HepG2 (cell line): ENCODE measurements at regions not wholly inside any gene's neighbourhood (a gene's known extent, or its start where the extent isn't known, plus 50 kb on each side); places are given as distances from the start of the nearest gene placed in this dataset.
A peak's percentile ranks its signal among the peaks of the same experiment; 100 is the strongest.

Experiments
- ATAC-seq: fragments of 200-7000 bp; cut with Tn5 transposase; 3 replicates; pipeline ENCODE4 v1.9.1; 2020; ENCODE audit warnings: mild to moderate bottlenecking, moderate library complexity
- BruUV-seq: library from RNA; stranded (reverse); fragments of 400-500 nt; replicated peaks from 2 replicates; lab custom pipeline; 2021; lab: Mats Ljungman, UMichigan
- CTCF ChIA-PET: fragments of 300-600 bp; formaldehyde crosslinking; extraction: SDS; loops from one replicate; lab custom pipeline; 2021; ENCODE audit warnings: low total read pairs, inconsistent platforms, low intra/inter-chr PET ratio; lab: Yijun Ruan, JAX
- POLR2A ChIA-PET: fragments of 350-600 bp; sonication (Branson Sonifier 250); formaldehyde crosslinking; loops from one replicate; lab custom pipeline; 2020; ENCODE audit warnings: antibody characterized with exemption, inconsistent platforms; lab: Yijun Ruan, JAX
- DNase-seq: peaks from one replicate; pipeline ENCODE4 v3.0.0-alpha.2; 2015; ENCODE audit warnings: low spot score
- FAIRE-seq: peaks from 3 replicates; lab custom pipeline; 2011; peaks lifted over from hg19 to GRCh38; lab: Jason Lieb, UNC
- H2AFZ ChIP-seq: one replicate; pipeline ENCODE4 v1.6.1; 2011; ENCODE audit warnings: low read length, inconsistent platforms
- H3K27ac ChIP-seq: fragments of 300-600 bp; 3 replicates; pipeline ENCODE4 v1.8.0; 2011; ENCODE audit warnings: mixed run types, mild to moderate bottlenecking, mixed read lengths, low read length, inconsistent platforms; ENCODE audit not compliant: insufficient read depth; ENCODE audit errors: extremely low read length
- H3K27me3 ChIP-seq, 2 experiments: fragments of 200-600 bp in 1 of 2; 2 replicates in 1 of 2; 3 replicates in 1 of 2; pipeline versions ENCODE4 v1.6.0 to v1.8.0; 2011; ENCODE audit warnings: low read length in 2 of 2, mild to moderate bottlenecking in 2 of 2, moderate library complexity in 2 of 2, inconsistent platforms in 1 of 2; ENCODE audit not compliant: insufficient read depth in 2 of 2, control insufficient read depth in 1 of 2
- H3K36me3 ChIP-seq, 2 experiments: fragments of 200-600 bp in 1 of 2; replicated peaks in 1 of 2; 2 replicates in 1 of 2; 3 replicates in 1 of 2; pipeline versions ENCODE4 v1.5.1 to v1.8.0; 2011; ENCODE audit warnings: low read length in 2 of 2, inconsistent platforms in 1 of 2; ENCODE audit not compliant: insufficient read depth in 2 of 2, control insufficient read depth in 1 of 2
- H3K4me1 ChIP-seq: 2 replicates; pipeline ENCODE4 v1.5.1; 2012; ENCODE audit warnings: low read length, inconsistent platforms; ENCODE audit not compliant: insufficient read depth
- H3K4me2 ChIP-seq: 2 replicates; pipeline ENCODE4 v1.6.0; 2011; ENCODE audit warnings: low read depth, low read length, inconsistent platforms
- H3K4me3 ChIP-seq, 3 experiments: fragments of 200-600 bp in 1 of 3; sonication (generic), shearing (Covaris generic) in 1 of 3; replicated peaks in 1 of 3; 2 replicates each; pipeline ENCODE4 v1.5.1; 2011 to 2016; ENCODE audit warnings: low read length in 3 of 3, inconsistent platforms in 2 of 3, low read depth in 2 of 3, mild to moderate bottlenecking in 2 of 3, control low read depth in 1 of 3, mixed read lengths in 1 of 3; ENCODE audit not compliant: insufficient read depth in 1 of 3
- H3K79me2 ChIP-seq: one replicate; pipeline ENCODE4 v1.6.1; 2011; ENCODE audit warnings: low read length, inconsistent platforms; ENCODE audit not compliant: insufficient read depth
- H3K9ac ChIP-seq: 2 replicates; pipeline ENCODE4 v1.6.0; 2011; ENCODE audit warnings: mild to moderate bottlenecking, low read depth, low read length, inconsistent platforms; ENCODE audit not compliant: insufficient read depth
- H3K9me3 ChIP-seq: 2 replicates; pipeline ENCODE4 v1.5.1; 2012; ENCODE audit warnings: mild to moderate bottlenecking, low read length
- H4K20me1 ChIP-seq: 2 replicates; pipeline ENCODE4 v1.6.0; 2011; ENCODE audit warnings: inconsistent platforms, mild to moderate bottlenecking, low read length, moderate library complexity; ENCODE audit not compliant: insufficient read depth
- CENPT ChIP-seq: sonication (generic); formaldehyde crosslinking; IDR thresholded peaks from 2 replicates; pipeline ENCODE4 v1.8.0; 2022; ENCODE audit warnings: low read depth, mild to moderate bottlenecking, moderate library complexity, missing genetic modification reagents
- CSRNP2 ChIP-seq: sonication (generic); formaldehyde crosslinking; conservative IDR thresholded peaks from 2 replicates; pipeline ENCODE4 v1.8.0; 2022; ENCODE audit warnings: low read depth, missing genetic modification reagents
- GATAD2A ChIP-seq: IDR thresholded peaks from 2 replicates; pipeline ENCODE4 v1.6.1; 2016
- IKZF5 ChIP-seq: IDR thresholded peaks from 2 replicates; pipeline ENCODE4 v1.6.1; 2018; ENCODE audit warnings: missing genetic modification reagents, mild to moderate bottlenecking, missing compliant biosample characterization
- JARID2 ChIP-seq: sonication (generic); formaldehyde crosslinking; IDR thresholded peaks from 2 replicates; pipeline ENCODE4 v1.8.1; 2023; ENCODE audit warnings: missing genetic modification reagents, inconsistent platforms; ENCODE audit not compliant: insufficient replicate concordance
- PBX2 ChIP-seq: IDR thresholded peaks from 2 replicates; pipeline ENCODE4 v1.6.1; 2016; ENCODE audit warnings: control low read depth
- RBFOX2 ChIP-seq: fragments of 200-400 bp; formaldehyde crosslinking; IDR thresholded peaks from 2 replicates; pipeline ENCODE4 v1.6.1; 2017; ENCODE audit warnings: low read depth, mild to moderate bottlenecking, low read length
- THRA ChIP-seq: sonication (generic); formaldehyde crosslinking; IDR thresholded peaks from 2 replicates; pipeline ENCODE4 v1.4.0; 2020; ENCODE audit warnings: missing genetic modification reagents, borderline replicate concordance
- ZNF18 ChIP-seq: sonication (generic); formaldehyde crosslinking; IDR thresholded peaks from 2 replicates; pipeline ENCODE4 v1.8.0; 2022; ENCODE audit warnings: mild to moderate bottlenecking, missing genetic modification reagents; ENCODE audit not compliant: insufficient replicate concordance
- ZNF205 ChIP-seq: IDR thresholded peaks from 2 replicates; pipeline ENCODE4 v1.6.1; 2018; ENCODE audit warnings: missing biosample characterization, missing genetic modification reagents
- ZNF225 ChIP-seq: sonication (generic); formaldehyde crosslinking; IDR thresholded peaks from 2 replicates; pipeline ENCODE4 v1.4.0; 2020; ENCODE audit warnings: mild to moderate bottlenecking, missing genetic modification reagents
- ZNF615 ChIP-seq: sonication (generic); formaldehyde crosslinking; IDR thresholded peaks from 2 replicates; pipeline ENCODE4 v1.5.0; 2020; ENCODE audit warnings: mild to moderate bottlenecking, missing genetic modification reagents, borderline replicate concordance
- ZNF766 ChIP-seq: sonication (generic); formaldehyde crosslinking; IDR thresholded peaks from 2 replicates; pipeline ENCODE4 v1.5.0; 2020; ENCODE audit warnings: missing genetic modification reagents, borderline replicate concordance
- ZNF772 ChIP-seq: sonication (generic); formaldehyde crosslinking; IDR thresholded peaks from 2 replicates; pipeline ENCODE4 v1.5.0; 2020; ENCODE audit warnings: mild to moderate bottlenecking, missing genetic modification reagents
- WGBS: methylation state at CpG from one replicate; pipeline ENCODE4 v1.1.6; 2017; ENCODE audit warnings: low lambda C conversion rate; 5-methylcytosine and 5-hydroxymethylcytosine counted together
- in situ Hi-C: cut with HindIII; loops from 2 replicates; pipeline ENCODE4 v1.10.0; 2017; ENCODE audit warnings: low pct_unique_long_range_greater_than_20kb; ENCODE audit not compliant: extremely low pct_ligation_motif_present
- intact Hi-C: fragments of 100-400 bp; cut with micrococcal nuclease; formaldehyde crosslinking; loops from one replicate; pipeline ENCODE4 v1.10.0; 2022; ENCODE audit not compliant: unreplicated experiment

- Histone ChIP-seq H3K9me3 (no peaks in the 10 kb centered on the region), H3K79me2 (no peaks in the 10 kb centered on the region), H3K4me2 (0 out of 2 replicates have a peak overlapping the region, but pooled peaks have one; percentile 0), H3K9ac (no peak overlapping the region), H3K27ac (no peak overlapping the region), H3K4me3 (no peak overlapping the region), H3K27me3 (no peaks in the 10 kb centered on the region), H3K36me3 (no peaks in the 10 kb centered on the region), H3K4me1 (peaks cover 13% of the 10 kb centered on the region), H4K20me1 (no peaks in the 10 kb centered on the region), H2AFZ (no peak overlapping the region)
- FAIRE-seq, result peak; percentile 37
- WGBS, result 8% methylated on average over 5 of the region's 5 CpGs
- no TSS peak for BruUV-seq
- POLR2A ChIA-PET, result no interaction called here
- DNase-seq, result peak; percentile 70
- intact Hi-C loops, result no loop called here
- in situ Hi-C loops, result no loop called here
- CTCF ChIA-PET, result no interaction called here
- ATAC-seq, result peak; percentile 92
- TF ChIP-seq ZNF18 (CRISPR knock-in tag) (no peak), GATAD2A (CRISPR knock-in tag) (peak; percentile 64), ZNF205 (CRISPR knock-in tag) (peak; percentile 68; the same call in 1 of the 2 replicates), CENPT (no peak), RBFOX2 (no peak), THRA (peak; percentile 96), JARID2 (CRISPR knock-in tag) (no peak), ZNF615 (no peak), CSRNP2 (no peak), ZNF225 (CRISPR knock-in tag) (no peak), ZNF772 (no peak), ZNF766 (CRISPR knock-in tag) (no peak), IKZF5 (CRISPR knock-in tag) (no peak), PBX2 (CRISPR knock-in tag) (no peak)
Observed at GRCh38 chr2:139259422-139260051, 479.3 kb upstream of the NXPH2 start.
